Calu3 (cell line): ENCODE measurements at regions not wholly inside any gene's neighbourhood (a gene's known extent, or its start where the extent isn't known, plus 50 kb on each side); places are given as distances from the start of the nearest gene placed in this dataset.

Experiments used
- BruUV-seq: library from RNA; stranded (reverse); fragments of 400-500 nt; replicated peaks from 2 replicates; lab custom pipeline; 2021; lab: Mats Ljungman, UMichigan
- CTCF ChIA-PET: fragments of 300-600 bp; sonication (Branson Sonifier 250); formaldehyde crosslinking; loops from one replicate; lab custom pipeline; 2022; ENCODE audit warnings: antibody characterized with exemption; lab: Charles Lee
- DNase-seq: peaks from one replicate; pipeline ENCODE4 v3.0.0; 2022
- H3K27ac Mint-ChIP-seq: one replicate; pipeline ENCODE4 v1.8.0; 2022; ENCODE audit warnings: mixed read lengths; ENCODE audit not compliant: unreplicated experiment
- H3K27me3 Mint-ChIP-seq: one replicate; pipeline ENCODE4 v1.8.0; 2022; ENCODE audit warnings: mixed read lengths; ENCODE audit not compliant: unreplicated experiment
- H3K36me3 Mint-ChIP-seq: one replicate; pipeline ENCODE4 v1.8.0; 2022; ENCODE audit warnings: mild to moderate bottlenecking, moderate library complexity, mixed read lengths; ENCODE audit not compliant: insufficient read depth, unreplicated experiment
- H3K4me1 Mint-ChIP-seq: one replicate; pipeline ENCODE4 v1.8.0; 2022; ENCODE audit warnings: mild to moderate bottlenecking, low read depth, mixed read lengths; ENCODE audit not compliant: unreplicated experiment
- H3K4me3 Mint-ChIP-seq: one replicate; pipeline ENCODE4 v1.8.0; 2022; ENCODE audit warnings: mild to moderate bottlenecking, low read depth, moderate library complexity, mixed read lengths; ENCODE audit not compliant: unreplicated experiment
- H3K9me3 Mint-ChIP-seq: one replicate; pipeline ENCODE4 v1.8.0; 2022; ENCODE audit warnings: low read depth, mixed read lengths; ENCODE audit not compliant: unreplicated experiment
- intact Hi-C: fragments of 100-400 bp; cut with micrococcal nuclease; formaldehyde crosslinking; loops from one replicate; pipeline ENCODE4 v1.10.0; 2022; ENCODE audit not compliant: unreplicated experiment
- TF ChIP-seq, protein P1 (sequence below): fragments of 200-600 bp; IDR thresholded peaks from one replicate; pipeline ENCODE4 v1.8.0; 2022; ENCODE audit warnings: antibody characterized with exemption; ENCODE audit not compliant: unreplicated experiment

DNA sequence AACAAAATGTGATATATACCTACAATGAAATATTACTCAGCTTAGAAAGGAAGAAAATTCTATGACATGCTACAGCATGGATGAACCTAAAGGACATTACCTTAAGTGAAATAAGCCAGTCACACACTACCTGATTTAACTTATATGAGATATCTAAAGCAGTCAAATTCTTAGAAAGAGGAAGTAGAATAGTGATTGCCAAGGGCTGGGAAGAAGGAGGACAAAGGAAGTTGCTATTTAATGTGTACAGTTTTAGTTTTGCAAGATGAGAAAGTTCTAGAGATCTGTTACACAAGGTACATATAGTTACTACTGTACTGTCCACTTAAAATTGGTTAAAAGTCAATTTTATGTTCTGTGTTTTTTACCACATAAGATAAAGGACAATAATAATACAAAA lies 87.5 kb upstream of the KCTD3 start:
- Mint-ChIP-seq H3K4me3 (no peak overlapping the region), H3K4me1 (no peaks in the 10 kb centered on the region), H3K9me3 (peaks cover 4% of the 10 kb centered on the region), H3K36me3 (no peaks in the 10 kb centered on the region), H3K27me3 (no peaks in the 10 kb centered on the region), H3K27ac (no peak overlapping the region)
- intact Hi-C loops = no loop called here
- CTCF ChIA-PET = no interaction called here
- BruUV-seq = no TSS peak
- DNase-seq = no peak
- TF ChIP-seq, protein P1, sequence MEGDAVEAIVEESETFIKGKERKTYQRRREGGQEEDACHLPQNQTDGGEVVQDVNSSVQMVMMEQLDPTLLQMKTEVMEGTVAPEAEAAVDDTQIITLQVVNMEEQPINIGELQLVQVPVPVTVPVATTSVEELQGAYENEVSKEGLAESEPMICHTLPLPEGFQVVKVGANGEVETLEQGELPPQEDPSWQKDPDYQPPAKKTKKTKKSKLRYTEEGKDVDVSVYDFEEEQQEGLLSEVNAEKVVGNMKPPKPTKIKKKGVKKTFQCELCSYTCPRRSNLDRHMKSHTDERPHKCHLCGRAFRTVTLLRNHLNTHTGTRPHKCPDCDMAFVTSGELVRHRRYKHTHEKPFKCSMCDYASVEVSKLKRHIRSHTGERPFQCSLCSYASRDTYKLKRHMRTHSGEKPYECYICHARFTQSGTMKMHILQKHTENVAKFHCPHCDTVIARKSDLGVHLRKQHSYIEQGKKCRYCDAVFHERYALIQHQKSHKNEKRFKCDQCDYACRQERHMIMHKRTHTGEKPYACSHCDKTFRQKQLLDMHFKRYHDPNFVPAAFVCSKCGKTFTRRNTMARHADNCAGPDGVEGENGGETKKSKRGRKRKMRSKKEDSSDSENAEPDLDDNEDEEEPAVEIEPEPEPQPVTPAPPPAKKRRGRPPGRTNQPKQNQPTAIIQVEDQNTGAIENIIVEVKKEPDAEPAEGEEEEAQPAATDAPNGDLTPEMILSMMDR = no peak

GRCh38 chr1:215482079-215482478 lies 85.0 kb upstream of the KCTD3 start:
- no peaks in the 10 kb centered on the region for H3K4me1 Mint-ChIP-seq
- DNase-seq = no peak

DNA sequence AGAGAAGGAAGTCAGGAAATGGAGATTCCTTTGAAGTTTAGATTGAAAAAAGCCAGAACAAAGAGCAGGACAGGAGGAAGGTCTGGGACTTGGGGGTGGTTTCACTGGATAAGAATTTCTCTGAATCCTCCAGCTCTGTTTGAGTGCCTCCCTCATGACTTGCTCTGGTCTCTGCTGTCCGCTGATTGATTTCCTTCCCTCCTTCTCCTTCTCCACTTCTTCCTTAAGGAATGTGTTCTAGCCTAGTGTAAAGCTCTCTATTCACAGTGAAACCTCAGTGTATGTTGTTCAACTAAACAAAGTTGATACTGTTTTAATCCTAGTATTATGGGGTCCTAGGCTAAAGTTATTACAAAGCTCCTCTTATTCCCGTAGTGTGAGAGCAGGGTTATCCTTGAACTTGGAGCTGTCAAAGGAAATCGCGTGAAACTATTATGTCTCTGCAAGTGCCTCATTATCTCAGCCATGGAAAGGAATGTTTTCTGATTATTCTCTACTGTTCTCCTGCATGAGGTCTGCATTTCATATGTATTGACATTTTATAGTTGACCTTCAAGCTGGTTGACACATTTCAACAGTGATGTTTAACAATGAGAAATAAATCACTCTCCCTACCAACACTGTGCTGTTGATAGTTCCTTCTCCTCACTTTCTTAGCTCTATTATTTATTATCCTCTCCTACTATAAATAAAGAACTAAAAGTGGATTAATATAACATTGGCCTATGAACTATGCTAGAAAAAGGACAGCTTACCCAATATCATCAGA lies 82.7 kb upstream of the KCTD3 start:
- DNase-seq = no peak
- Mint-ChIP-seq H3K36me3 (no peaks in the 10 kb centered on the region), H3K9me3 (no peaks in the 10 kb centered on the region), H3K27ac (no peak overlapping the region), H3K4me1 (no peaks in the 10 kb centered on the region), H3K27me3 (no peaks in the 10 kb centered on the region), H3K4me3 (no peak overlapping the region)
- intact Hi-C loops = no loop called here
- no TSS peak for BruUV-seq
- CTCF ChIA-PET = no interaction called here
- TF ChIP-seq, protein P1 = no peak

More at GRCh38 chr1:215482079-215482478, 85.0 kb upstream of the KCTD3 start:
- Mint-ChIP-seq H3K4me3 (no peak overlapping the region), H3K27ac (no peak overlapping the region), H3K36me3 (no peaks in the 10 kb centered on the region), H3K27me3 (no peaks in the 10 kb centered on the region), H3K9me3 (peaks cover 4% of the 10 kb centered on the region)
- BruUV-seq = no TSS peak
- intact Hi-C loops = no loop called here
- TF ChIP-seq, protein P1 = no peak
- CTCF ChIA-PET = no interaction called here

GRCh38 chr1:215487466-215487865 lies 79.6 kb upstream of the KCTD3 start:
- Mint-ChIP-seq H3K27ac (no peak overlapping the region), H3K27me3 (no peaks in the 10 kb centered on the region), H3K4me3 (no peak overlapping the region), H3K4me1 (no peaks in the 10 kb centered on the region), H3K9me3 (peaks cover 5% of the 10 kb centered on the region), H3K36me3 (no peaks in the 10 kb centered on the region)
- TF ChIP-seq, protein P1 = no peak
- no TSS peak for BruUV-seq
- no peak for DNase-seq
- CTCF ChIA-PET = no interaction called here
- intact Hi-C loops = no loop called here
